ENCODE measurements at regions not wholly inside any gene's neighbourhood (a gene's known extent, or its start where the extent isn't known, plus 50 kb on each side); places are given as distances from the start of the nearest gene placed in this dataset.

DNA sequence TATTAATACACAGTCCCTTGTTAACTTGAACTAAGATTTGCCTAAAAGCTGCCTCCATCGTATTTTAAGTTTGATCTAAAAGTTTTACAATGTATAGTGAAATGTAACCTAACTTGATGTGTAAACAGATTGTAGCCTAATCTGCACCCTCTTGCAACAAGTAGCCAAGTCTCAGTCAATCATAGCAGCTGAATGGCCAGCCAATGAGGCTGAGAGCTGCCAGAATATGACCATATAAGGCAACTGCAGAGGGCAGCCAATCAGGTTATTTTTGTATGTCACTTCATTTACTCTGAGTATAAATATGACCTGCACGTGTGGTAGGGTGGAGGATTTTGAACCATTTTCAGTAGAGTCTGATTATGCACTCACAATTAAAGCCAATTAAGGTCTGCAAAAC lies 51.2 kb upstream of the SPANXN3 start (continued):
- TF ChIP-seq, protein P1, sequence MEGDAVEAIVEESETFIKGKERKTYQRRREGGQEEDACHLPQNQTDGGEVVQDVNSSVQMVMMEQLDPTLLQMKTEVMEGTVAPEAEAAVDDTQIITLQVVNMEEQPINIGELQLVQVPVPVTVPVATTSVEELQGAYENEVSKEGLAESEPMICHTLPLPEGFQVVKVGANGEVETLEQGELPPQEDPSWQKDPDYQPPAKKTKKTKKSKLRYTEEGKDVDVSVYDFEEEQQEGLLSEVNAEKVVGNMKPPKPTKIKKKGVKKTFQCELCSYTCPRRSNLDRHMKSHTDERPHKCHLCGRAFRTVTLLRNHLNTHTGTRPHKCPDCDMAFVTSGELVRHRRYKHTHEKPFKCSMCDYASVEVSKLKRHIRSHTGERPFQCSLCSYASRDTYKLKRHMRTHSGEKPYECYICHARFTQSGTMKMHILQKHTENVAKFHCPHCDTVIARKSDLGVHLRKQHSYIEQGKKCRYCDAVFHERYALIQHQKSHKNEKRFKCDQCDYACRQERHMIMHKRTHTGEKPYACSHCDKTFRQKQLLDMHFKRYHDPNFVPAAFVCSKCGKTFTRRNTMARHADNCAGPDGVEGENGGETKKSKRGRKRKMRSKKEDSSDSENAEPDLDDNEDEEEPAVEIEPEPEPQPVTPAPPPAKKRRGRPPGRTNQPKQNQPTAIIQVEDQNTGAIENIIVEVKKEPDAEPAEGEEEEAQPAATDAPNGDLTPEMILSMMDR (conservative IDR thresholded peaks at IDR 0.05; ENCODE audit: low read depth in 2 of 2), result no peak
- TF ChIP-seq EZH2 (IDR thresholded peaks at IDR 0.05; ENCODE audit: low read depth, unreplicated experiment), result no peak
- TF ChIP-seq NANOG (IDR thresholded peaks at IDR 0.05; ENCODE audit: borderline replicate concordance), result no peak

Data from GM23338 (cell line).